ENCODE measurements at regions not wholly inside any gene's neighbourhood (a gene's known extent, or its start where the extent isn't known, plus 50 kb on each side); places are given as distances from the start of the nearest gene placed in this dataset.

GRCh38 chr2:75894170-75894569, 183.5 kb upstream of the GCFC2 start:
- Histone ChIP-seq H3K4me1 (ENCODE audit: control insufficient read depth, insufficient read depth, low read length) (no peaks in the 10 kb centered on the region), H3K9me3 (ENCODE audit: control insufficient read depth, insufficient read depth, low read depth, low read length) (no peaks in the 10 kb centered on the region), H3K27ac (ENCODE audit: extremely low read depth, low read depth, low read length) (no peak overlapping the region), H3K36me3 (ENCODE audit: control insufficient read depth in 2 of 2, insufficient read depth in 1 of 2, low read length in 2 of 2) (no peaks in the 10 kb centered on the region), H3K4me3 (ENCODE audit: low read depth, low read length) (no peak overlapping the region)
- CTCF ChIA-PET = interaction anchor here (0.6 kb wide), 1 partner anchor 762 kb away, joined by 3 read pairs; no protein-coding TSS in a partner anchor
- POLR2A ChIA-PET = no interaction called here
- TF ChIP-seq ZNF785 (tag by site-specific recombination; IDR thresholded peaks at IDR 0.05) (no peak), TSHZ1 (tag by site-specific recombination; IDR thresholded peaks at IDR 0.05; ENCODE audit: borderline replicate concordance) (no peak), OSR2 (tag by site-specific recombination; IDR thresholded peaks at IDR 0.05) (no peak), ZNF610 (tag by site-specific recombination; IDR thresholded peaks at IDR 0.05; ENCODE audit: borderline replicate concordance) (no peak), ZBTB20 (tag by site-specific recombination; IDR thresholded peaks at IDR 0.05) (no peak), ZNF571 (tag by site-specific recombination; IDR thresholded peaks at IDR 0.05) (no peak), ZNF639 (tag by site-specific recombination; IDR thresholded peaks at IDR 0.05) (no peak), ZNF366 (tag by site-specific recombination; conservative IDR thresholded peaks at IDR 0.05) (no peak), ZNF133 (tag by site-specific recombination; IDR thresholded peaks at IDR 0.05) (no peak), ZNF449 (tag by site-specific recombination; IDR thresholded peaks at IDR 0.05) (no peak), PATZ1 (tag by site-specific recombination; IDR thresholded peaks at IDR 0.05) (no peak), ZNF701 (tag by site-specific recombination; IDR thresholded peaks at IDR 0.05) (no peak), ZNF221 (tag by site-specific recombination; IDR thresholded peaks at IDR 0.05; ENCODE audit: borderline replicate concordance) (no peak), ZNF157 (tag by site-specific recombination; IDR thresholded peaks at IDR 0.05) (no peak)

- no peaks in the 10 kb centered on the region for H3K4me1 ChIP-seq (ENCODE audit: control insufficient read depth, insufficient read depth, low read length)
- TF ChIP-seq ZNF157 (tag by site-specific recombination; IDR thresholded peaks at IDR 0.05) (no peak), ZNF449 (tag by site-specific recombination; IDR thresholded peaks at IDR 0.05) (no peak), ZNF777 (tag by site-specific recombination; IDR thresholded peaks at IDR 0.05; ENCODE audit: borderline replicate concordance) (no peak), ZBTB8A (tag by site-specific recombination; IDR thresholded peaks at IDR 0.05) (no peak), ZNF571 (tag by site-specific recombination; IDR thresholded peaks at IDR 0.05) (no peak), ZNF510 (tag by site-specific recombination; IDR thresholded peaks at IDR 0.05; ENCODE audit: insufficient replicate concordance) (no peak), ZNF433 (tag by site-specific recombination; IDR thresholded peaks at IDR 0.05; ENCODE audit: low read depth) (no peak), GFI1B (tag by site-specific recombination; IDR thresholded peaks at IDR 0.05) (no peak), ZFP37 (tag by site-specific recombination; IDR thresholded peaks at IDR 0.05) (no peak)
- no peaks in the 10 kb centered on the region for H3K9me3 ChIP-seq (ENCODE audit: control insufficient read depth, insufficient read depth, low read depth, low read length)
- H3K36me3 ChIP-seq (ENCODE audit: control insufficient read depth in 2 of 2, insufficient read depth in 1 of 2, low read length in 2 of 2) = no peaks in the 10 kb centered on the region
- ChIA-PET CTCF (no interaction called here), POLR2A (no interaction called here)
- no peak overlapping the region for H3K27ac ChIP-seq (ENCODE audit: extremely low read depth, low read depth, low read length)
- no peak overlapping the region for H3K4me3 ChIP-seq (ENCODE audit: low read depth, low read length)
These were observed 181.8 kb upstream of the GCFC2 start for GRCh38 chr2:75892490-75892889.

All from HEK293 (cell line).